ES-I3 (cell line): ENCODE measurements at regions not wholly inside any gene's neighbourhood (a gene's known extent, or its start where the extent isn't known, plus 50 kb on each side); places are given as distances from the start of the nearest gene placed in this dataset.

ENCODE experiments used
- H3K36me3 ChIP-seq: 2 replicates; pipeline ENCODE4 v1.6.1; 2013; ENCODE audit warnings: mild to moderate bottlenecking, low read length, control low read depth, moderate library complexity; ENCODE audit not compliant: insufficient read depth
- H3K4me1 ChIP-seq: 2 replicates; pipeline ENCODE4 v1.6.1; 2013; ENCODE audit warnings: mild to moderate bottlenecking, control low read depth, low read length; ENCODE audit not compliant: insufficient read depth
- H3K9ac ChIP-seq: 2 replicates; pipeline ENCODE4 v1.6.1; 2013; ENCODE audit warnings: low read depth, mild to moderate bottlenecking, low read length, moderate library complexity
- H3K9me3 ChIP-seq: 2 replicates; pipeline ENCODE4 v1.6.1; 2013; ENCODE audit warnings: mild to moderate bottlenecking, low read length, moderate library complexity; ENCODE audit not compliant: control insufficient read depth, insufficient read depth

- no peaks in the 10 kb centered on the region for H3K36me3 ChIP-seq
- H3K9me3 ChIP-seq, result no peaks in the 10 kb centered on the region; the same call in 1 of the 2 replicates
- H3K4me1 ChIP-seq, result peaks cover 8% of the 10 kb centered on the region; the same call in 1 of the 2 replicates
- no peak overlapping the region for H3K9ac ChIP-seq
These were observed 271.8 kb downstream of the GLI2 start for GRCh38 chr2:121007490-121007853.

- Histone ChIP-seq H3K9me3 (no peaks in the 10 kb centered on the region; the same call in 1 of the 2 replicates), H3K36me3 (no peaks in the 10 kb centered on the region), H3K4me1 (no peaks in the 10 kb centered on the region)
These were observed 273.3 kb downstream of the GLI2 start for GRCh38 chr2:121008975-121009374.

GRCh38 chr2:121010998-121011397 lies 274.0 kb downstream of the TFCP2L1 start:
- Histone ChIP-seq H3K9me3 (no peaks in the 10 kb centered on the region; the same call in 1 of the 2 replicates), H3K9ac (no peak overlapping the region), H3K36me3 (no peaks in the 10 kb centered on the region)

More at GRCh38 chr2:121008975-121009374, 273.3 kb downstream of the GLI2 start:
- no peak overlapping the region for H3K9ac ChIP-seq

GRCh38 chr2:121014876-121015275 lies 270.1 kb downstream of the TFCP2L1 start:
- H3K4me1 ChIP-seq, result no peaks in the 10 kb centered on the region; the same call in 1 of the 2 replicates
- no peaks in the 10 kb centered on the region for H3K36me3 ChIP-seq
- no peak overlapping the region for H3K9ac ChIP-seq
- no peaks in the 10 kb centered on the region; the same call in 1 of the 2 replicates for H3K9me3 ChIP-seq

More at GRCh38 chr2:121010998-121011397, 274.0 kb downstream of the TFCP2L1 start:
- H3K4me1 ChIP-seq, result no peaks in the 10 kb centered on the region

- H3K9ac ChIP-seq, result no peak overlapping the region
- H3K9me3 ChIP-seq, result no peaks in the 10 kb centered on the region; the same call in 1 of the 2 replicates
- no peaks in the 10 kb centered on the region; the same call in 1 of the 2 replicates for H3K4me1 ChIP-seq
- H3K36me3 ChIP-seq, result no peaks in the 10 kb centered on the region
These were observed 269.0 kb downstream of the TFCP2L1 start for GRCh38 chr2:121015971-121016485.

GRCh38 chr2:121017396-121017795 lies 267.6 kb downstream of the TFCP2L1 start:
- no peaks in the 10 kb centered on the region for H3K9me3 ChIP-seq
- no peak overlapping the region for H3K9ac ChIP-seq
- no peaks in the 10 kb centered on the region for H3K36me3 ChIP-seq
- H3K4me1 ChIP-seq, result no peaks in the 10 kb centered on the region; the same call in 1 of the 2 replicates

- Histone ChIP-seq H3K36me3 (no peaks in the 10 kb centered on the region), H3K9me3 (no peaks in the 10 kb centered on the region), H3K4me1 (no peaks in the 10 kb centered on the region; the same call in 1 of the 2 replicates), H3K9ac (peak overlapping the region; percentile 65; the same call in 1 of the 2 replicates)
These were observed 266.6 kb downstream of the TFCP2L1 start for GRCh38 chr2:121018136-121019061.

GRCh38 chr2:121019071-121019470 lies 265.9 kb downstream of the TFCP2L1 start:
- Histone ChIP-seq H3K9ac (peak overlapping the region; percentile 65; the same call in 1 of the 2 replicates), H3K4me1 (no peaks in the 10 kb centered on the region; the same call in 1 of the 2 replicates), H3K9me3 (no peaks in the 10 kb centered on the region), H3K36me3 (no peaks in the 10 kb centered on the region)

- H3K4me1 ChIP-seq, result no peaks in the 10 kb centered on the region; the same call in 1 of the 2 replicates
- H3K36me3 ChIP-seq, result no peaks in the 10 kb centered on the region
- H3K9me3 ChIP-seq, result no peaks in the 10 kb centered on the region
- H3K9ac ChIP-seq, result no peak overlapping the region
These were observed 265.2 kb downstream of the TFCP2L1 start for GRCh38 chr2:121019756-121020155.

- Histone ChIP-seq H3K9ac (no peak overlapping the region), H3K36me3 (no peaks in the 10 kb centered on the region), H3K9me3 (no peaks in the 10 kb centered on the region), H3K4me1 (no peaks in the 10 kb centered on the region; the same call in 1 of the 2 replicates)
These were observed 263.3 kb downstream of the TFCP2L1 start for GRCh38 chr2:121021685-121022084.

- H3K4me1 ChIP-seq, result no peaks in the 10 kb centered on the region
- no peaks in the 10 kb centered on the region for H3K9me3 ChIP-seq
These were observed 256.4 kb downstream of the TFCP2L1 start for GRCh38 chr2:121028577-121028976.

GRCh38 chr2:121030523-121030922 lies 254.5 kb downstream of the TFCP2L1 start:
- Histone ChIP-seq H3K36me3 (no peaks in the 10 kb centered on the region), H3K9ac (no peak overlapping the region), H3K4me1 (no peaks in the 10 kb centered on the region), H3K9me3 (no peaks in the 10 kb centered on the region)

More at GRCh38 chr2:121028577-121028976, 256.4 kb downstream of the TFCP2L1 start:
- H3K9ac ChIP-seq, result no peak overlapping the region
- no peaks in the 10 kb centered on the region for H3K36me3 ChIP-seq

- Histone ChIP-seq H3K4me1 (no peaks in the 10 kb centered on the region), H3K36me3 (no peaks in the 10 kb centered on the region), H3K9me3 (no peaks in the 10 kb centered on the region), H3K9ac (no peak overlapping the region)
These were observed 253.2 kb downstream of the TFCP2L1 start for GRCh38 chr2:121031568-121032340.

- Histone ChIP-seq H3K4me1 (no peaks in the 10 kb centered on the region), H3K9me3 (no peaks in the 10 kb centered on the region), H3K36me3 (no peaks in the 10 kb centered on the region), H3K9ac (no peak overlapping the region)
These were observed 251.5 kb downstream of the TFCP2L1 start for GRCh38 chr2:121033461-121033996.
